SK-N-SH (cell line): ENCODE measurements at regions not wholly inside any gene's neighbourhood (a gene's known extent, or its start where the extent isn't known, plus 50 kb on each side); places are given as distances from the start of the nearest gene placed in this dataset.

ENCODE experiments used
- CTCF ChIA-PET: fragments of 300-600, 350-600 bp; formaldehyde crosslinking; extraction: SDS; loops from one replicate; lab custom pipeline; 2021; lab: Yijun Ruan, JAX
- POLR2A ChIA-PET: fragments of 350-600 bp; sonication (Branson Sonifier 250); formaldehyde crosslinking; extraction: SDS; loops from one replicate; lab custom pipeline; 2020; ENCODE audit warnings: antibody characterized with exemption, inconsistent platforms; lab: Yijun Ruan, JAX
- DNase-seq: peaks from one replicate; pipeline ENCODE4 v3.0.0; 2012
- H2AFZ ChIP-seq: fragments of 200-600 bp; sonication (generic); 2 replicates; pipeline ENCODE4 v1.8.1; 2016; ENCODE audit warnings: antibody characterized with exemption, mild to moderate bottlenecking, low read depth
- H3F3A ChIP-seq: fragments of 200-600 bp; sonication (generic); replicated peaks from 2 replicates; pipeline ENCODE3; 2016; ENCODE audit warnings: antibody characterized with exemption, mild to moderate bottlenecking; ENCODE audit not compliant: insufficient read depth
- H3K27ac ChIP-seq, 2 experiments: fragments of 200-500 bp in 1 of 2; fragments of 200-600 bp in 1 of 2; sonication (Bioruptor generic) in 1 of 2; sonication (generic), shearing (Covaris generic) in 1 of 2; 2 replicates each; pipeline versions ENCODE4 v1.5.1 to v1.6.1; 2014 to 2016; ENCODE audit warnings: low read depth in 2 of 2, inconsistent platforms in 1 of 2, low read length in 1 of 2, mild to moderate bottlenecking in 1 of 2, mixed read lengths in 1 of 2
- H3K27me3 ChIP-seq: fragments of 200-600 bp; sonication (generic), shearing (Covaris generic); 2 replicates; pipeline ENCODE4 v1.6.1; 2016; ENCODE audit warnings: mixed run types; ENCODE audit not compliant: insufficient read depth
- H3K36me3 ChIP-seq, 2 experiments: fragments of 200-500 bp in 1 of 2; fragments of 200-600 bp in 1 of 2; sonication (Bioruptor generic) in 1 of 2; sonication (generic) in 1 of 2; replicated peaks in 1 of 2; 2 replicates each; pipeline versions ENCODE3 to v1.5.1; 2014 to 2016; ENCODE audit warnings: low read length in 1 of 2, mild to moderate bottlenecking in 1 of 2; ENCODE audit not compliant: insufficient read depth in 2 of 2, control insufficient read depth in 1 of 2
- H3K4me1 ChIP-seq, 2 experiments: fragments of 200-500 bp in 1 of 2; fragments of 200-600 bp in 1 of 2; sonication (Bioruptor generic) in 1 of 2; sonication (generic), shearing (Covaris generic) in 1 of 2; 2 replicates each; pipeline versions ENCODE4 v1.5.1 to v1.6.1; 2014 to 2016; ENCODE audit warnings: low read depth in 1 of 2, low read length in 1 of 2, mixed run types in 1 of 2; ENCODE audit not compliant: insufficient read depth in 2 of 2, control insufficient read depth in 1 of 2
- H3K4me2 ChIP-seq: fragments of 200-600 bp; sonication (generic), shearing (Covaris generic); 2 replicates; pipeline ENCODE4 v1.6.1; 2017; ENCODE audit warnings: mixed run types
- H3K4me3 ChIP-seq, 2 experiments: fragments of 200-500 bp in 1 of 2; fragments of 200-600 bp in 1 of 2; sonication (Bioruptor generic) in 1 of 2; sonication (generic), shearing (Covaris generic) in 1 of 2; 2 replicates each; pipeline versions ENCODE4 v1.5.1 to v1.8.1; 2014 to 2016; ENCODE audit warnings: low read depth in 2 of 2, inconsistent platforms in 1 of 2, low read length in 1 of 2, mild to moderate bottlenecking in 1 of 2, mixed read lengths in 1 of 2, moderate library complexity in 1 of 2
- H3K79me2 ChIP-seq: fragments of 200-600 bp; sonication (generic); 2 replicates; pipeline ENCODE4 v1.8.1; 2017; ENCODE audit warnings: mild to moderate bottlenecking; ENCODE audit not compliant: insufficient read depth
- H3K9ac ChIP-seq: fragments of 200-600 bp; sonication (generic); 2 replicates; pipeline ENCODE4 v1.6.1; 2017; ENCODE audit warnings: mixed run types
- H3K9me2 ChIP-seq: fragments of 200-600 bp; sonication (generic); 2 replicates; pipeline ENCODE4 v1.6.1; 2017; ENCODE audit warnings: mixed run types
- H3K9me3 ChIP-seq: fragments of 200-600 bp; sonication (generic); 2 replicates; pipeline ENCODE4 v1.6.1; 2017; ENCODE audit warnings: mixed run types, mild to moderate bottlenecking, moderate library complexity
- H4K20me1 ChIP-seq: fragments of 200-600 bp; sonication (generic); 2 replicates; pipeline ENCODE4 v1.6.1; 2017; ENCODE audit warnings: mild to moderate bottlenecking, mixed run types; ENCODE audit not compliant: insufficient read depth
- ELF1 ChIP-seq: IDR thresholded peaks from 2 replicates; pipeline ENCODE4 v1.4.0; 2012
- EP300 ChIP-seq, 2 experiments: IDR thresholded peaks; 2 replicates each; pipeline versions ENCODE4 v1.4.0 to v1.6.1; 2012; ENCODE audit warnings: borderline replicate concordance in 1 of 2, low read depth in 1 of 2, low read length in 1 of 2
- FOXJ3 ChIP-seq: sonication (generic); formaldehyde crosslinking; IDR thresholded peaks from 2 replicates; pipeline ENCODE4 v1.5.1; 2020; ENCODE audit warnings: mild to moderate bottlenecking, missing genetic modification reagents
- FOXM1 ChIP-seq: IDR thresholded peaks from 2 replicates; pipeline ENCODE4 v1.4.0; 2012; ENCODE audit warnings: low read depth, mild to moderate bottlenecking
- JUND ChIP-seq: IDR thresholded peaks from 2 replicates; pipeline ENCODE4 v1.4.0; 2012
- MEF2A ChIP-seq: IDR thresholded peaks from 2 replicates; pipeline ENCODE4 v1.4.0; 2012; ENCODE audit warnings: low read depth, borderline replicate concordance
- MXI1 ChIP-seq: IDR thresholded peaks from 2 replicates; pipeline ENCODE4 v1.6.1; 2012; ENCODE audit warnings: mild to moderate bottlenecking, low read depth, low read length, improper control_type of control experiment
- RAD21 ChIP-seq: IDR thresholded peaks from 2 replicates; pipeline ENCODE4 v1.6.1; 2012; ENCODE audit warnings: mild to moderate bottlenecking, low read length
- RCOR1 ChIP-seq: fragments of 150-350 bp; IDR thresholded peaks from 2 replicates; pipeline ENCODE4 v1.6.1; 2017; ENCODE audit warnings: antibody characterized with exemption, low read length
- RFX5 ChIP-seq: IDR thresholded peaks from 2 replicates; pipeline ENCODE4 v1.6.1; 2012; ENCODE audit warnings: mild to moderate bottlenecking, improper control_type of control experiment, low read length
- SIN3A ChIP-seq: IDR thresholded peaks from 2 replicates; pipeline ENCODE4 v1.6.1; 2012; ENCODE audit warnings: low read depth, mild to moderate bottlenecking, low read length, moderate library complexity, borderline replicate concordance
- SMC3 ChIP-seq: IDR thresholded peaks from 2 replicates; pipeline ENCODE4 v1.6.1; 2012; ENCODE audit warnings: low read depth, low read length, improper control_type of control experiment
- TEAD4 ChIP-seq: IDR thresholded peaks from 2 replicates; pipeline ENCODE4 v1.4.0; 2012; ENCODE audit warnings: mild to moderate bottlenecking, borderline replicate concordance; ENCODE audit not compliant: insufficient read depth
- WGBS: methylation state at CpG from one replicate; pipeline ENCODE4 v1.1.6; 2017; ENCODE audit warnings: low lambda C conversion rate; 5-methylcytosine and 5-hydroxymethylcytosine counted together
- TF ChIP-seq, protein P1 (sequence below): IDR thresholded peaks from 2 replicates; pipeline ENCODE4 v1.4.0; 2012; ENCODE audit warnings: low read depth, borderline replicate concordance
- TF ChIP-seq, protein P2 (sequence below): fragments of 150-350 bp; IDR thresholded peaks from 2 replicates; pipeline ENCODE4 v1.6.1; 2017; ENCODE audit warnings: antibody characterized with exemption, low read length, low read depth, borderline replicate concordance

DNA sequence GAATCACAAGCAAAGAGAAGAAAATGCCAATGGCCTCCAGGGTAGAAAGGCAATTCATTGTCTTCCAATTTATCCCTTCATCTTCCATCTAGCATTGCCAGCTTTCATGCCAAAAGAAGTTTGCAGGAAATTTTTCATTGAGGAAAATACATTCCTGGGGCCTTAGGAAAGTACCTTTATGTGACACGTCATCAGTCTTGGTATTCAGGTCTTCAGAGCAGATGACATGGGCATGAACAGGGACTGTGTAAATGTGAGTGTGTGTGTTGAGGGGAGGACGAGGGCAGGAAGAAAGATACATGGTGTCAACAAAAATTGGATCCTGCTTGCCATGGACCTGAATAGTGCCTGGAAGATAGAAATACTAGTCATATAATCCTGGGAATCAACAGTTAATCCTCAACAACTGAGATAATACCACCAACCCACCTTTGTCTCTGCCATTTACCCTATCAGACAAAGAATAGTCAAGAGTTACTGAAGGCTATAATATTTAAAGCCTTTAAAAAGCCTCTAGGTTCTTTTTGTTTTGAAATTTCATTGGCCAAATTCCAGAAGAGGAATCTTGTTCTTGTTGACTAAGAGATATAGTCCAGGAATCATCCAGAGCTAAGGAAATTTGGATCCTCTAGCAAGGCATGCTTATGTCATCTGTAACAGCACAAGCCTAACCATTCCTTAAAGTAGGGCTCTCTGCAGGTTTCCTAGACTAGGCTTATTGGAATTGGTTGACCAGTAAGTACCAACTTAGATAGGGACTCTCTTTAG lies 405.8 kb upstream of the SASH1 start:
- CTCF ChIA-PET: no interaction called here
- DNase-seq: no peak

DNA sequence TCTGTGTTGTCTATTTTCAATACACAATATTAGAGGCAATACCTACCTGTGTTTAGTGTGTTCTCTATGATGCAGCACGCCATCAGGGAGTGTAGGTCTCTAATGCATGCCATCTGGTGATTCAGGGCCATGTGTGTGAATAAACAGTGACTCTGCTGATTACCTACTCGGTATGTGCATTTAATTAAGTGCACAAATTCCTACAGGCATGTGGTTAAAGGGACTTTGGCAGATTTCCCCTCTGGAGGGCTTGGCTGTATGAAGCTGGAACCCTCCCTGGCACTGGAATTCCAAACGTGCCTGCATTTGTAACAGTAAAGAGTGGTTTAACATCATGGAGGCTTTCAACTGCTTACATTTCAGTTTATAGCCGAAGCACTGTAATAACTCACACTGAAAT lies 401.5 kb upstream of the SASH1 start:
- H3K27ac ChIP-seq: no peak overlapping the region
- POLR2A ChIA-PET: no interaction called here
- 2% methylated on average over 4 of the region's 4 CpGs for WGBS

More for the DNA sequence above, 405.8 kb upstream of the SASH1 start:
- no peak overlapping the region for H3K9ac ChIP-seq
- POLR2A ChIA-PET: no interaction called here
- no peaks in the 10 kb centered on the region for H3K9me2 ChIP-seq
- H3K4me1 ChIP-seq: no peaks in the 10 kb centered on the region
- H3K27ac ChIP-seq: no peak overlapping the region
- no peaks in the 10 kb centered on the region for H3K79me2 ChIP-seq
- no peaks in the 10 kb centered on the region for H3K36me3 ChIP-seq
- TF ChIP-seq, protein P1, sequence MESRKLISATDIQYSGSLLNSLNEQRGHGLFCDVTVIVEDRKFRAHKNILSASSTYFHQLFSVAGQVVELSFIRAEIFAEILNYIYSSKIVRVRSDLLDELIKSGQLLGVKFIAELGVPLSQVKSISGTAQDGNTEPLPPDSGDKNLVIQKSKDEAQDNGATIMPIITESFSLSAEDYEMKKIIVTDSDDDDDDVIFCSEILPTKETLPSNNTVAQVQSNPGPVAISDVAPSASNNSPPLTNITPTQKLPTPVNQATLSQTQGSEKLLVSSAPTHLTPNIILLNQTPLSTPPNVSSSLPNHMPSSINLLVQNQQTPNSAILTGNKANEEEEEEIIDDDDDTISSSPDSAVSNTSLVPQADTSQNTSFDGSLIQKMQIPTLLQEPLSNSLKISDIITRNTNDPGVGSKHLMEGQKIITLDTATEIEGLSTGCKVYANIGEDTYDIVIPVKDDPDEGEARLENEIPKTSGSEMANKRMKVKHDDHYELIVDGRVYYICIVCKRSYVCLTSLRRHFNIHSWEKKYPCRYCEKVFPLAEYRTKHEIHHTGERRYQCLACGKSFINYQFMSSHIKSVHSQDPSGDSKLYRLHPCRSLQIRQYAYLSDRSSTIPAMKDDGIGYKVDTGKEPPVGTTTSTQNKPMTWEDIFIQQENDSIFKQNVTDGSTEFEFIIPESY: no peak
- no peak overlapping the region for H2AFZ ChIP-seq
- no peaks in the 10 kb centered on the region; the same call in 1 of the 2 replicates for H3K27me3 ChIP-seq
- no peaks in the 10 kb centered on the region for H3F3A ChIP-seq
- WGBS: 6% methylated on average over 2 of the region's 2 CpGs
- no peak overlapping the region for H3K4me2 ChIP-seq
- H3K4me3 ChIP-seq: no peak overlapping the region
- no peaks in the 10 kb centered on the region for H3K9me3 ChIP-seq
- no peaks in the 10 kb centered on the region for H4K20me1 ChIP-seq

More for the DNA sequence above, 401.5 kb upstream of the SASH1 start:
- Histone ChIP-seq H3K4me3 (no peak overlapping the region), H2AFZ (no peak overlapping the region), H3K36me3 (no peaks in the 10 kb centered on the region), H4K20me1 (no peaks in the 10 kb centered on the region), H3K9me3 (no peaks in the 10 kb centered on the region), H3K27me3 (no peaks in the 10 kb centered on the region; the same call in 1 of the 2 replicates), H3K9me2 (no peaks in the 10 kb centered on the region), H3K79me2 (no peaks in the 10 kb centered on the region), H3K4me2 (no peak overlapping the region), H3F3A (no peaks in the 10 kb centered on the region), H3K9ac (no peak overlapping the region), H3K4me1 (no peaks in the 10 kb centered on the region)
- DNase-seq: no peak
- CTCF ChIA-PET: no interaction called here
- TF ChIP-seq EP300 (IDR thresholded peaks at IDR 0.05; ENCODE audit: borderline replicate concordance in 1 of 2, low read depth in 1 of 2, low read length in 1 of 2): no peak
- TF ChIP-seq SIN3A: no peak
- TF ChIP-seq, protein P1: no peak
- TF ChIP-seq, protein P2, sequence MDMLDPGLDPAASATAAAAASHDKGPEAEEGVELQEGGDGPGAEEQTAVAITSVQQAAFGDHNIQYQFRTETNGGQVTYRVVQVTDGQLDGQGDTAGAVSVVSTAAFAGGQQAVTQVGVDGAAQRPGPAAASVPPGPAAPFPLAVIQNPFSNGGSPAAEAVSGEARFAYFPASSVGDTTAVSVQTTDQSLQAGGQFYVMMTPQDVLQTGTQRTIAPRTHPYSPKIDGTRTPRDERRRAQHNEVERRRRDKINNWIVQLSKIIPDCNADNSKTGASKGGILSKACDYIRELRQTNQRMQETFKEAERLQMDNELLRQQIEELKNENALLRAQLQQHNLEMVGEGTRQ: no peak
- no peak for TF ChIP-seq FOXM1
- TF ChIP-seq TEAD4: no peak
- no peak for TF ChIP-seq FOXJ3 (CRISPR knock-in tag)
- no peak for TF ChIP-seq RFX5
- TF ChIP-seq RCOR1: no peak
- no peak for TF ChIP-seq MEF2A
- TF ChIP-seq JUND: no peak
- no peak for TF ChIP-seq SMC3
- TF ChIP-seq MXI1: no peak
- no peak for TF ChIP-seq RAD21
- TF ChIP-seq ELF1: no peak
